ENCODE measurements at regions not wholly inside any gene's neighbourhood (a gene's known extent, or its start where the extent isn't known, plus 50 kb on each side); places are given as distances from the start of the nearest gene placed in this dataset.

- no peaks in the 10 kb centered on the region for H3K27me3 ChIP-seq (ENCODE audit: control insufficient read depth, insufficient read depth, low read length)
- H3K4me1 ChIP-seq (ENCODE audit: control insufficient read depth, insufficient read depth, low read length), result peaks cover 10% of the 10 kb centered on the region
- H3K4me3 ChIP-seq (ENCODE audit: low read length), result no peak overlapping the region
- no peak overlapping the region for H3K9ac ChIP-seq (ENCODE audit: low read length)
- no peaks in the 10 kb centered on the region for H3K36me3 ChIP-seq (ENCODE audit: control insufficient read depth, insufficient read depth, low read length)
- no peaks in the 10 kb centered on the region for H3K9me3 ChIP-seq (ENCODE audit: control insufficient read depth, low read length)
These were observed 67.0 kb upstream of the ARHGAP5 start for GRCh38 chr14:32009976-32010581.

- Histone ChIP-seq H3K27me3 (ENCODE audit: control insufficient read depth, insufficient read depth, low read length) (no peaks in the 10 kb centered on the region), H3K9ac (ENCODE audit: low read length) (no peak overlapping the region), H3K9me3 (ENCODE audit: control insufficient read depth, low read length) (no peaks in the 10 kb centered on the region), H3K4me3 (ENCODE audit: low read length) (no peak overlapping the region), H3K4me1 (ENCODE audit: control insufficient read depth, insufficient read depth, low read length) (peaks cover 10% of the 10 kb centered on the region), H3K36me3 (ENCODE audit: control insufficient read depth, insufficient read depth, low read length) (no peaks in the 10 kb centered on the region)
These were observed 66.4 kb upstream of the ARHGAP5 start for GRCh38 chr14:32010604-32011125.

GRCh38 chr14:32011225-32011624, 65.9 kb upstream of the ARHGAP5 start:
- Histone ChIP-seq H3K36me3 (ENCODE audit: control insufficient read depth, insufficient read depth, low read length) (no peaks in the 10 kb centered on the region), H3K27me3 (ENCODE audit: control insufficient read depth, insufficient read depth, low read length) (no peaks in the 10 kb centered on the region), H3K9me3 (ENCODE audit: control insufficient read depth, low read length) (no peaks in the 10 kb centered on the region), H3K4me1 (ENCODE audit: control insufficient read depth, insufficient read depth, low read length) (peaks cover 8% of the 10 kb centered on the region), H3K4me3 (ENCODE audit: low read length) (no peak overlapping the region), H3K9ac (ENCODE audit: low read length) (no peak overlapping the region)

- H3K27me3 ChIP-seq (ENCODE audit: control insufficient read depth, insufficient read depth, low read length), result no peaks in the 10 kb centered on the region
- no peaks in the 10 kb centered on the region for H3K9me3 ChIP-seq (ENCODE audit: control insufficient read depth, low read length)
- H3K9ac ChIP-seq (ENCODE audit: low read length), result no peak overlapping the region
- no peaks in the 10 kb centered on the region for H3K36me3 ChIP-seq (ENCODE audit: control insufficient read depth, insufficient read depth, low read length)
- no peaks in the 10 kb centered on the region for H3K4me1 ChIP-seq (ENCODE audit: control insufficient read depth, insufficient read depth, low read length)
- no peak overlapping the region for H3K4me3 ChIP-seq (ENCODE audit: low read length)
These were observed 65.0 kb upstream of the ARHGAP5 start for GRCh38 chr14:32012062-32012461.

- H3K4me3 ChIP-seq (ENCODE audit: low read length), result no peak overlapping the region
- H3K27me3 ChIP-seq (ENCODE audit: control insufficient read depth, insufficient read depth, low read length), result no peaks in the 10 kb centered on the region
- H3K36me3 ChIP-seq (ENCODE audit: control insufficient read depth, insufficient read depth, low read length), result no peaks in the 10 kb centered on the region
- no peaks in the 10 kb centered on the region for H3K4me1 ChIP-seq (ENCODE audit: control insufficient read depth, insufficient read depth, low read length)
- H3K9ac ChIP-seq (ENCODE audit: low read length), result no peak overlapping the region
- no peaks in the 10 kb centered on the region for H3K9me3 ChIP-seq (ENCODE audit: control insufficient read depth, low read length)
These were observed 64.5 kb upstream of the ARHGAP5 start for GRCh38 chr14:32012571-32012970.

GRCh38 chr14:32013083-32013482, 64.0 kb upstream of the ARHGAP5 start:
- H3K27me3 ChIP-seq (ENCODE audit: control insufficient read depth, insufficient read depth, low read length), result no peaks in the 10 kb centered on the region
- no peak overlapping the region for H3K4me3 ChIP-seq (ENCODE audit: low read length)
- no peaks in the 10 kb centered on the region for H3K36me3 ChIP-seq (ENCODE audit: control insufficient read depth, insufficient read depth, low read length)

GRCh38 chr14:32014057-32014456, 63.0 kb upstream of the ARHGAP5 start:
- H3K9ac ChIP-seq (ENCODE audit: low read length), result no peak overlapping the region
- H3K36me3 ChIP-seq (ENCODE audit: control insufficient read depth, insufficient read depth, low read length), result no peaks in the 10 kb centered on the region
- H3K9me3 ChIP-seq (ENCODE audit: control insufficient read depth, low read length), result no peaks in the 10 kb centered on the region
- no peaks in the 10 kb centered on the region for H3K27me3 ChIP-seq (ENCODE audit: control insufficient read depth, insufficient read depth, low read length)
- H3K4me1 ChIP-seq (ENCODE audit: control insufficient read depth, insufficient read depth, low read length), result no peaks in the 10 kb centered on the region
- no peak overlapping the region for H3K4me3 ChIP-seq (ENCODE audit: low read length)

More at GRCh38 chr14:32013083-32013482, 64.0 kb upstream of the ARHGAP5 start:
- Histone ChIP-seq H3K9ac (ENCODE audit: low read length) (no peak overlapping the region), H3K9me3 (ENCODE audit: control insufficient read depth, low read length) (no peaks in the 10 kb centered on the region), H3K4me1 (ENCODE audit: control insufficient read depth, insufficient read depth, low read length) (no peaks in the 10 kb centered on the region)

- no peaks in the 10 kb centered on the region for H3K27me3 ChIP-seq (ENCODE audit: control insufficient read depth, insufficient read depth, low read length)
- no peak overlapping the region for H3K9ac ChIP-seq (ENCODE audit: low read length)
- no peaks in the 10 kb centered on the region for H3K36me3 ChIP-seq (ENCODE audit: control insufficient read depth, insufficient read depth, low read length)
- no peaks in the 10 kb centered on the region for H3K4me1 ChIP-seq (ENCODE audit: control insufficient read depth, insufficient read depth, low read length)
- H3K9me3 ChIP-seq (ENCODE audit: control insufficient read depth, low read length), result no peaks in the 10 kb centered on the region
- no peak overlapping the region for H3K4me3 ChIP-seq (ENCODE audit: low read length)
These were observed 62.6 kb upstream of the ARHGAP5 start for GRCh38 chr14:32014498-32014897.

- H3K27me3 ChIP-seq (ENCODE audit: control insufficient read depth, insufficient read depth, low read length), result no peaks in the 10 kb centered on the region
- no peaks in the 10 kb centered on the region for H3K4me1 ChIP-seq (ENCODE audit: control insufficient read depth, insufficient read depth, low read length)
- no peaks in the 10 kb centered on the region for H3K9me3 ChIP-seq (ENCODE audit: control insufficient read depth, low read length)
- no peak overlapping the region for H3K4me3 ChIP-seq (ENCODE audit: low read length)
- no peak overlapping the region for H3K9ac ChIP-seq (ENCODE audit: low read length)
- no peaks in the 10 kb centered on the region for H3K36me3 ChIP-seq (ENCODE audit: control insufficient read depth, insufficient read depth, low read length)
These were observed 61.9 kb upstream of the ARHGAP5 start for GRCh38 chr14:32015166-32015565.

- H3K4me1 ChIP-seq (ENCODE audit: control insufficient read depth, insufficient read depth, low read length), result no peaks in the 10 kb centered on the region
- no peaks in the 10 kb centered on the region for H3K36me3 ChIP-seq (ENCODE audit: control insufficient read depth, insufficient read depth, low read length)
- H3K4me3 ChIP-seq (ENCODE audit: low read length), result no peak overlapping the region
- no peak overlapping the region for H3K9ac ChIP-seq (ENCODE audit: low read length)
- H3K27me3 ChIP-seq (ENCODE audit: control insufficient read depth, insufficient read depth, low read length), result no peaks in the 10 kb centered on the region
- no peaks in the 10 kb centered on the region for H3K9me3 ChIP-seq (ENCODE audit: control insufficient read depth, low read length)
These were observed 59.5 kb upstream of the ARHGAP5 start for GRCh38 chr14:32017587-32017986.

GRCh38 chr14:32018391-32019092, 58.6 kb upstream of the ARHGAP5 start:
- no peaks in the 10 kb centered on the region for H3K4me1 ChIP-seq (ENCODE audit: control insufficient read depth, insufficient read depth, low read length)
- no peaks in the 10 kb centered on the region for H3K9me3 ChIP-seq (ENCODE audit: control insufficient read depth, low read length)
- H3K4me3 ChIP-seq (ENCODE audit: low read length), result no peak overlapping the region
- no peaks in the 10 kb centered on the region for H3K36me3 ChIP-seq (ENCODE audit: control insufficient read depth, insufficient read depth, low read length)
- H3K9ac ChIP-seq (ENCODE audit: low read length), result no peak overlapping the region
- H3K27me3 ChIP-seq (ENCODE audit: control insufficient read depth, insufficient read depth, low read length), result no peaks in the 10 kb centered on the region

GRCh38 chr14:32019276-32019675, 57.8 kb upstream of the ARHGAP5 start:
- no peak overlapping the region for H3K9ac ChIP-seq (ENCODE audit: low read length)
- H3K36me3 ChIP-seq (ENCODE audit: control insufficient read depth, insufficient read depth, low read length), result no peaks in the 10 kb centered on the region
- H3K9me3 ChIP-seq (ENCODE audit: control insufficient read depth, low read length), result no peaks in the 10 kb centered on the region
- no peak overlapping the region for H3K4me3 ChIP-seq (ENCODE audit: low read length)
- no peaks in the 10 kb centered on the region for H3K4me1 ChIP-seq (ENCODE audit: control insufficient read depth, insufficient read depth, low read length)
- no peaks in the 10 kb centered on the region for H3K27me3 ChIP-seq (ENCODE audit: control insufficient read depth, insufficient read depth, low read length)
